GM21360 (cell line): ENCODE measurements at regions not wholly inside any gene's neighbourhood (a gene's known extent, or its start where the extent isn't known, plus 50 kb on each side); places are given as distances from the start of the nearest gene placed in this dataset.
"Not testable (repeated sequence)": the region's sequence is repeated elsewhere in the genome, so short reads cannot be mapped to it uniquely, and the experiment has no call there.

ENCODE experiments used
- ATAC-seq: cut with Tn5 transposase; IDR thresholded peaks from one replicate; pipeline ENCODE4 v1.9.1; 2021; ENCODE audit warnings: mild to moderate bottlenecking, moderate library complexity; ENCODE audit not compliant: unreplicated experiment

- ATAC-seq = no peak
Observed at GRCh38 chr17:73914536-73915274, 270.5 kb upstream of the SDK2 start.

GRCh38 chr17:73919033-73919432, 274.8 kb upstream of the SDK2 start:
- not testable (repeated sequence) for ATAC-seq

DNA sequence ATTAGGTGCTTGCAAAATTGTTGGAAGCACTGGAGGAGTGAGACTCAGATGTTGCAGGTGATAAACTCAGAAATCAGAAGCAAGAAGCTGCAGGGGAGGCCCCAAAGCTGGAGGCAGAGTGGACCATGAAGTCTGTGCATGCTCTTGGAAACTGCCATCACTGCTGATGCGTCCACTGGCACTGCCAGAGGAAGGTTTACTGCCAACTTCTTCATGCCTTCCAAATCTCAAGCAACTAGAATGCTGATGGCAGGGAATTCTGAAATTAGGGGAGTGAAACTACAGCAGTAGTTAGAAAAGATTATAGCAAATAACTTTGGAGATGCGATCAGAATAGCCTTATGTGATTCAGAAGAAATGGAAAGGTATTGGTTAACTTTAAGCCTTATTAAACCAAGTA, 277.1 kb upstream of the SDK2 start:
- ATAC-seq = no peak

- ATAC-seq = no peak
Observed at GRCh38 chr17:73924114-73924908, 279.2 kb upstream of the RPL38 start.

GRCh38 chr17:73924909-73925186, 278.6 kb upstream of the RPL38 start:
- no peak for ATAC-seq

- ATAC-seq = no peak
Observed at GRCh38 chr17:73929860-73930430, 273.5 kb upstream of the RPL38 start.

GRCh38 chr17:73932216-73932749, 271.2 kb upstream of the RPL38 start:
- ATAC-seq = no peak

DNA sequence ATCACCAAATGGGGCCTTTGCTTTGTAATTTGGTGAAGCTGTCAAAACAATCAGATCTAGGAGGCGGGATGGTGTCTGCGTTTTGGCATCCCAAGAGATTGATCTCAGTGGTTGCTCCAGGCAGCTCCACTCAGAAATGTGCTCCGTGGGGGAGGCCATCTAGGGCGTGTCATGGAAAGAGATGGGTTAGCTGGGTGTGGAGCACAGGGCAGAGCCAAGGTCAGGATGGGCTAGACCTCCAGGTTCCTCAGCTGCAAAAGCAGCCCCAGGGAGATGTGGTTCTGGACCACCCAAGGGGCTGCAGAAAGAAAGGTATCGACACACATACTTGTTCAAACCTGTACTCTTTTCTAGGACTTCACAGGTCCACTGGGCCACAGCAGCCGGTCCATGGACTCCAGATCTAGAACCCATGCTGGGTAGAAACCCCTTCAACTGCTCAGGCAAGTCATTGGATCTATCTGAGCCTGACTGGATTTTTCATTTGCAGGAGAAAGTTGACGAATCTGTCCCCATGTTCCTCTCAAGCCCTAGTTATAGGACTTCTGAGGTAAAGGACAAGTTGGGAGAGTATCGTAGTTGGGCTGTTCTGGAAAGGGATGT, 270.2 kb upstream of the RPL38 start:
- no peak for ATAC-seq

DNA sequence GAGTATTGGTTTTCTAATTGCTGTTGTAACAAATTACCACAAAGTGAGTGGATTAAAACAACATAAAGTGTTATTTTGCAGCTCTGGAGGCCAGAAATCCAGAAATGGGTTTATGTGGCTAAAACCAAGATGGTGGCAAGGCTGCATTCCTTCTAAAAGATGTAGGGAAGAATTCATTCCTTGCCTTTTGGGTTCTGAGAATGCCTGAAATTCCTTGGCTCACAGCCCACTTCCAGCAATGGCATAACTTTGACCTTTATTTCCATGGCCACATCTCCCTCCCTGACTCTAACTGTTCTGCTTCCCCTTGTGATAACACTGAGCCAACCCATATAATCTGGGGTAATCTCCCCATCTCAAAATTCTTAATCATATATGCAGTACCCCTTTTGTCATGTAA, 269.6 kb upstream of the RPL38 start:
- no peak for ATAC-seq

GRCh38 chr17:73934696-73935095, 268.8 kb upstream of the RPL38 start:
- ATAC-seq = no peak

DNA sequence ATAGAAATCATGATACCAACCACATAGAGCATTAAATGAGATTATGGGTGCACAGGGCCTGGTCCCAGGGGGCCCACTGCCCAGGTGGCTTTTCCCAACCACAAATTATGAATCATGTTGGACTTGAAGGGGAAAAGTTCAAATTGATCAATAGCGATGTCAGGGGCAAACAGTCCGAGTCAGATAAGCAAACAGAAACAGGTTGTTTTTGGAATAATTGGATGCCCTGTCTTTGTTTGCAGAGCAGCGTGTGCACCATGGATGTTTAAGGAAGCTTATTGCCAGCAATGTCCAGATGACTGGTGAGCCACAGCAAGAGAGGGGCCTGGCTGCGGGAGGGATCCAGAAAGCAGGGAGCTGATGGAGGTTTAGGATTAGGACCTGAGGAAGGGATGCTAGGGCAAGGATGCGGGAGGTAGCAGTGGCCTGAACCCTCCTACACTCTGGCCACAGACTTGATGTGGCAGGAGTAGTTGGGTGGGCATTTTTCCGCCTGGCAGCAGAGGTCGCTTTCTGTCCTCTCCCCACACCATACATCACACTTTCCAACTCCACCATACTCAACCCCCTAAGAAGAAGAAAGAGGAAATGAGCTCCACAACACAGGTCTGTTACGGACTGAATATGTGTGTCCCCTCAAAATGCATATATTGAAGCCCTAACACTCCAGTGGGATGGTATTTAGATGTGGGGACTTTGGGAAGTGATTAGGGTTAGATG, 266.4 kb upstream of the RPL38 start:
- ATAC-seq = no peak

DNA sequence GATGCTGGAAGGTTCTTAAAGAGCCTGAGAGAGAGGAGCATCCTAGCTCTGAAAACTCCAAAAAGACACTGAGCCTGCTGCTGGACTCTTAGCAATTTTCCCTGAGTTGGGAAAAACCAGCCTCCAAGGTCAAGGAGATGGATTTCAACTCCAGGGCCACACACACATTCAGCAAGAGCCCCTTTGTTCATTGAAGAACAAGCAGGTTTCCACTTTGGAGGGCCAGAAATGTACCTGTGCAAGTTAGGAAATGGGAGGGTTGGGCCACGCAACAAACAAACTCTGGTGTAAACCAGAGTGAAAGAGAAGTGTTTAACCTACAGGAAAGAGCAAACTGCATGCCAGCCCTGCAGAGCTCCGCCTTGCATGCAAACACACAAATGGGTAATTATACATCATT, 264.8 kb upstream of the RPL38 start:
- ATAC-seq = no peak

GRCh38 chr17:73939806-73940205, 263.7 kb upstream of the RPL38 start:
- no peak for ATAC-seq

DNA sequence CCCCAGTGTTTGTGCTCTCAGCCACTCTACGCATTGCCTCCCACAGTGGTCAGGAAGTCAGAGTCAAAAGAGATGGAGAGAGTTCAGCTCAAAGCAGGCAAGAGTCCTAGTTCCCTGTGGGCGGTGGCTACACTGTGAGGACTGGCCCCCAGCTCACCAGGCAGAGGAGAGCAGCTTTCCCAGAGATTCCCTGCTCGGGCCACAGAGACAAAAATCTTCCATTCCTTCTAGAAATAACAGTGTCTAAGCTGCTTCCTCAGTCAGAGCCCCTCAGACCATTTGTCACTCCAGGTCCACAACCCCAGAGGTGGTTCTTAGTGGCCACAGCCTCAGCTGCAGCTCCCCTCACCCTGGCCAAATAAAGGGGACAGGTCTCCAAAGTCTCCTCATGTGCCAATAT, 263.0 kb upstream of the RPL38 start:
- no peak for ATAC-seq

DNA sequence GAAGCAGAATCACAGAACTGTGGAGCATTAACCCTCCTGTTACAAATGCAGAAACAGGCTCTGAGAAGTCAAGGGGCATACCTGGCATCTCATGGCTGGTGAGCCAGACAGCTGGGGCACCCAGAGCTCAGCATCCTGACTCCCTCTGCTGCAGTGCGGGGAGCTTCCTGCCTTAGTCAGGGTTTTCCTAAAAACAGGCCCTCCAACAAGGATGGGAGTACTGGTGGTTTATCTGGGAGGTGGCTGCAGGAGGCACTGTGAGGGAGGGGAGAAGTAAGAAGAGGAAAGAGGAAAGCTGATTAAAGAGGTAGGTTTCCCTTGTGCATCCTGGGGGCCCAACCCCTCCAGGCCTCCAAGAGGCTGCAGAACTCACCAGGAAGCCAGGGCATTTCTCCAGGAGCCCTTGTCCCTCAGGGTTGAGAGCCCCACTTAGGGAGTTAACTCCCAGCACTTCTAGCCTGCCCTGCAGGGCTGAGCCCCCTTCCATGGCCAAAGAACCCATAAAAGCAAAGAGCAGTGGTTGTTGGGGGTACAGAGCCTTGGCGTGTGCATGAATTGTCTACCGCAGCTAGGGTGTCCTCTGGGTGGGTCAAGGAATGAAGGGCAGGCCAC, 261.5 kb upstream of the RPL38 start:
- ATAC-seq = no peak

DNA sequence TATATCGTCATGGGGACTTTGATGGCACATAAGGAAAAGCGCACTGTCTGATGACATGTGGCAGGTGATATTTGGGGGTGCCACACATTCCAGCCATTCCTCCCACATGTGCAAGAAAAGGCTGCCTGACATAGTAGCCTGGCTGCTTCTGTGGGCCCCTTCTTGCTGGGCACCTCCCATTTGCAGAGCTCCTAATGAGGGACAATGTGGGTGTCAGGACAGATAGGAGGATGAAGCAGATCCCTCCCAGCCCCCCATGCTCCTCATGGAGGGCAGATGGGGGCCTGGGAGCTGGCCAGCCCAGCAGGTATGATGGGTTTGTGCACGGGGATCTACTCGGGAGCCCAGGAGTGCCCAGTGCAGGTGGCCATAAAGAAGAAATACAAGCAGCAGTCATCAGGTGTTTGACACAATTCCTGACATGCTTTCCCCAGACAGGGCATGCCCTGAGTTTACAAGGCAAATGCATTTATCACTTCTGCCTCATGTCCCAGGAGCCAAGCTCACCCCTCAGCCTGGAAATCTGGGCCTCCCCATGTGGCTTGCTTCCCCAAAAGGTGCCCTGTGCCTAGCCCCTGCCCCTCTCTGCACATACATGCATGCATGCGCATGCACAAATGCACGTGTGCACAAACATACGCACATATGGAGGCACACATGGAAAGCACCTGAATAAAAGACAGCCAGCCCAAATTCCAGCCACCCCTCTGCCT, 260.6 kb upstream of the RPL38 start:
- ATAC-seq = no peak

DNA sequence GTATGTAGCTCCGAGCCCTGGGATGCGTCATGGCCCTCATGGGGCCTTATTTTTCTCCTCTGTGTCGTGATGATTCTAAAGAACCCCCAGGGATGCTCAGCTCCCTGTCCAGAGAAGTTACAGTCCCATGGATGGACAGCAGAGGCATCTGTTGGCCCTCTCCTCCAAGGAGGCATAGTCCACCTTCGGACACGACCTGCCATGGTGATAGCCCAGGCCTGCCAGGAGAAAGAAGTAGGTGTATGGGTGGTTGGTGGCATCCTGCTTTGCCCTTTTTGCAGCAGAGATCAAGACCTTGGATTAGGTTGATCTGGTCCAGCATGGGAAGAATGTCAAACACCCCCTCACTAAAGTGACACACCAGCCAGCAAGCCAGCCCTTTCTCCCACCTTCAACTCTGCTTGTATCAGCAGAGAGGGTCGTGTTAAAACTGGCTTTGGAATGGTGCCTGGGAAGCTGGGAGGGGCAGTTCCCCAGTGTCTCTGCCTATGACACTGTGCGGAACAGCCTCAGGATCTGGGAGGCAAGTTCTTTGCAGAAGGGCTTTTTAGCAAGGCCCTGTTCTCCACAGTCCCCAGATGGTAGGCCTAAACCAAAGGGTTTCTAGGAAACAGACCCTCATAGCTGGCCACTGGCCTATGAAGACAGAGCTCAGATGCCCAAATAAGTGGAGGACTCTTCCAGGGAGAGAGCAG, 259.9 kb upstream of the RPL38 start:
- ATAC-seq = no peak

GRCh38 chr17:73944366-73944765, 259.1 kb upstream of the RPL38 start:
- ATAC-seq = no peak

GRCh38 chr17:73947281-73947965, 256.1 kb upstream of the RPL38 start:
- no peak for ATAC-seq
